Activated naive CD8-positive, alpha-beta T cell treated with anti-CD3 and anti-CD28 coated beads, Interleukin-2, amount 50 U/mL, for 16 hours (primary cell): ENCODE measurements at regions not wholly inside any gene's neighbourhood (a gene's known extent, or its start where the extent isn't known, plus 50 kb on each side); places are given as distances from the start of the nearest gene placed in this dataset.

ENCODE experiments used
- DNase-seq: peaks from one replicate; pipeline ENCODE4 v3.0.0-alpha.2; 2020; ENCODE audit warnings: low read depth, low spot score

GRCh38 chr4:181529537-181529936 is 713.7 kb upstream of the TENM3 start:
- DNase-seq: no peak

DNA sequence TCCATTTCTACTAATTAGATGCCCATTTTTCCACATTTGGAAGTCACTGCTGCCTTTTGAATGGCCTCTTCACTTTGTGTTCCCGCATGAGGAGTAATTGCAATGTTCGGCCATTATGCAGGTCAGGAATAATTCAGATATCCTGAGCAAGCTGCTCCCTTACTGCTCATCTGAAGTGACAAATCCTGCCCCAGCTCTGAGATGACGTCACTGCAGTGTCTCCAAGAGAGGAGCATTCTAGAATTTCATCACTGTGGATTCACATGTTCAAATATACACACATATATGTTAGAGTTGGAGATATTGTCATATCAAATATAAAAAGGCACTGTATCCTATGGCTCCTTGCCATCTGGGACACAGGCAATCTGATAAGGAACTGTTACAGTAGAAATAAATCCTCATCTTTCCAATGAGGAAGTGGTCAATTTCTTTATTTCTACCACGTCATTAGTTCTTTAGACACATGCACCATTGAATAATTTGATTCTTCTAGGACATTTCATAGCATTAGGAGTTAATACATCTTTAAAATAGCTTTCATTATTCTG is 706.9 kb upstream of the TENM3 start:
- DNase-seq: no peak

DNA sequence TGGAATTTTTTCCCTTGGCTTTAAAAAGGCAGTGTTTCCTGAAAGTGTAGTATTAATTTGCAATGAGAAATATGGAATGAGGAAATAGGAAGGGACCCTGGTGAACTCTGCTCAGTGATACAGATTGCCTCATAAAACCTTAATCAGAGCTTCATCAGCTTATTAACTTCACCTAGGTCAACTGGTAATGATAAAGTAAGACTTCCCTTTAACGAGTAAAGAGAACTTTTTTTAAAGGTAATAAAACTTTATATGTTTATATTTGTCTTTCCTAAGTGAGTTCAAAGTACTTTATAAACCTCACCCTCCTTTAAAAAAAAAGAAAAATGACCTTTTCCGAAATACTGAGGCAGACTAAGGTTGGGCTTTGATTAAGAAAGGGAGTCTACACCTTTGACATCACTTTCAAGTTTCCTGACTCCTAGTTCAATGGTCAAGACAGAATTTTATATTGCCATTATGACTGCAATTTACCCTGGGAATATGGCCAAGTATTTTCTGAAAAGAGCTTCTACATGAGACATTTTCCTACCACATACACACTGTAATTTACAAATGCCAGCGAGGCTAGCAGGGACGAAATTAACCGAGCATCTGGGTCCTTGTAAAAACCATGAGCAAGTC is 706.3 kb upstream of the TENM3 start:
- DNase-seq: no peak

- no peak for DNase-seq
Observed at GRCh38 chr4:181538431-181538830, 704.8 kb upstream of the TENM3 start.

- DNase-seq: no peak
Observed at GRCh38 chr4:181541396-181541795, 701.8 kb upstream of the TENM3 start.

GRCh38 chr4:181548873-181549575 is 694.2 kb upstream of the TENM3 start:
- no peak for DNase-seq

DNA sequence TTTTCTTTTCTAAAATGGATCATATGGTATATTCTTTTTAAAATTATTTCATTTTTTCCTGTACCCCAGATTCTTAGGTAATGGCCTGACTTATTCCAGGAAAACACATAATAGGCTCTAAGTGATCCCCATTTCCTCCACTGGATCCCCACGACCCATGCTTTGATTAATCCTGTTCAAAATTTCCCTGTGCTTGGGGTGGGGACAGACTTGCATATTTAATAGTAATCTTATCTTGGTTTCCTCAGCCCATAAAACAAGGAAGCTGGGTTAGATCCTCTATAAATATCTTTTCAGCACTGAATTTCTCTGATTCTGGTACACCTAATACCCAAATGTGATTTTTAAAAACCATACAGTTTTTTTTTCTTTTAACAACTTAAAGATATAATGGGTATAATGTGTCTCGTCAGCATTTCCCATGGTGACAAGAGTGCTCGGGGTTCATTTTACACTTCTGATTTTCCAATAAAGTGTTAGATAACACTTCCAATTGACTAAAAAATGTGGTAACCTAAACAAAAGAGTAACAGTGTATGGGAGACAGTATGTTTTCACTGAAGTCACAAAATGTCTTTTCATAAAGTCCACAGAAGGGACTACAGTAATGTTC is 693.5 kb upstream of the TENM3 start:
- no peak for DNase-seq

DNA sequence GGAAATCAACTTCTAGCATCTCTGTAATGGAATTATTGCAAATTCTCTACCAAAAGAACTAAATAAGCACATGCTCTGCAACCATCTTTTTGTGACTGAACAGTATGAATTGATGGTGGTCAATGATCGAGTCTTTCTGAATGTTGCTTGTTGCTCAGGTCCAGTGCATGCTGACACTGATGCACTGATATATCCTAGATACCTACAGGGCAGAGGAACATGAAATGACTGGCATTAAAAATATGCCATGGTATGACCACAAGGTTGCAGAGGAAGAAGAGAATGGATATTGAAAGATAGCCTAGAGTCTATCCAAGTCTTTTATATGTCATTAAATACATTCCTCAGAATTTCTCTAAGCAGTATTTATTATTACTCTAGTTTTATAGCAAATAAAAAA is 692.8 kb upstream of the TENM3 start:
- no peak for DNase-seq

GRCh38 chr4:181559637-181560036 is 683.6 kb upstream of the TENM3 start:
- no peak for DNase-seq

- DNase-seq: no peak
Observed at GRCh38 chr4:181562399-181562798, 680.8 kb upstream of the TENM3 start.

GRCh38 chr4:181564625-181565024 is 678.6 kb upstream of the TENM3 start:
- no peak for DNase-seq

- DNase-seq: no peak
Observed at GRCh38 chr4:181566490-181566889, 676.7 kb upstream of the TENM3 start.

DNA sequence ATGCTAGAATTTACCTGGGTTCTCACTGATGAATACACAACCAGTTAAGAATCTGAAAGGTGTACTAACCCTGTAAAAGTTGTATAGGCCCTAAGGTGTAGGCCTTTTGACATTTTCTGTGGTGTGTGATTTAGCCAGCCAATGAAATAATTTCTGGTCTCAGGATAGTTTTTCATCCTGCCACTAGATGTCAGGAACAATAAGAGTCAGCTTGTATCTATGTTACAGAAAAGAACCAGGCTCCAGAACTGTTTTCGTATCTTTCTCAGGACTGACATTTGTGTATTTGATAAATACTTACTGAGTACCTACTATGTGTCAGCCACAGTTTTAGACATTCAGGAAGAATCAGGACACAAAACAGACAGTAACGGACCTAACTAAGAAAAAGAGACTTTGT is 673.6 kb upstream of the TENM3 start:
- DNase-seq: no peak

- no peak for DNase-seq
Observed at GRCh38 chr4:181578911-181579310, 664.3 kb upstream of the TENM3 start.

GRCh38 chr4:181579486-181579885 is 663.7 kb upstream of the TENM3 start:
- no peak for DNase-seq

DNA sequence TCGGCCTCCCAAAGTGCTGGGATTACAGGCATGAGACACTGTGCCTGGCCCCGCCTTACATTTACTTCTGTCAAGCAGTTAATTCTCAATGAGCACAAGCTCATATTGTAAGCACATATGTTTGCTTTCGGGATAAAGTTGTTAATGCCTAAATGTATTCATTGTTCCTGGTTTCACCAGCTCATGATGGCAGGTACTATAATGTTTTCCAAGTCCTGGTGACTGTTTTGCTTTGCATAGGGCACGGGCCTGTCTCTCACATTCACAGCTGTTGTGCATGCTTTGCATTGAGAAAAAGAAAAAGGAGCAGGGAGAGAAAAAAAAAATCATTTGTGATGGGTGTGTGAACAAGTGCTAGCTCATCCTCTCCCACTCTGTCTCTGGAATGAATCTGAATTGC is 661.2 kb upstream of the TENM3 start:
- DNase-seq: no peak

- DNase-seq: no peak
Observed at GRCh38 chr4:181582595-181582994, 660.6 kb upstream of the TENM3 start.

GRCh38 chr4:181588733-181589302 is 654.4 kb upstream of the TENM3 start:
- no peak for DNase-seq

DNA sequence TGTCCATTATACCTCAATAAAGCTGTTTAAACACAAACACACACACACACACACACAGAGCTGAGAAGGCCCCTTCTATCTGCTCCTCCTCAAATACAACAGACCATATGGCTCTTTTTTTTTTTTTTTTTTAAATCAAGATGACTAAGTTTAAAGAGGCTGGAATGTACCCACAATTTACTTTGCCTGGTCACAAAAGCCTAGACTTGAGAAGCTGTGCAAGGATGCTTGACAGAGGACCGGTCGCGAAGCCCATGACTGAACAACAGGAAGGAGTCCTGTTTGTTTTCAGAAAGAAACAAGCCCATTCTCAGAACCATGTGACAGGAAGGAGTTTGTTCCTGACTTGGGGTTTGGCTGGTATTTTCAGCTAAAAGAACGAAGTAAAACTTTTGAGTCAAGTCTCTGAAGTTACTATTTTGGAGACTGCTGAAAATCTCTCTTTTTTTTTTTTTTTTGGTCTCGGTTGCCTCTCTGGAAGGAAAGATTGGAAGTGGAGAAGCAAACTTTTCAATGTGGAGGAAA is 650.9 kb upstream of the TENM3 start:
- no peak for DNase-seq

DNA sequence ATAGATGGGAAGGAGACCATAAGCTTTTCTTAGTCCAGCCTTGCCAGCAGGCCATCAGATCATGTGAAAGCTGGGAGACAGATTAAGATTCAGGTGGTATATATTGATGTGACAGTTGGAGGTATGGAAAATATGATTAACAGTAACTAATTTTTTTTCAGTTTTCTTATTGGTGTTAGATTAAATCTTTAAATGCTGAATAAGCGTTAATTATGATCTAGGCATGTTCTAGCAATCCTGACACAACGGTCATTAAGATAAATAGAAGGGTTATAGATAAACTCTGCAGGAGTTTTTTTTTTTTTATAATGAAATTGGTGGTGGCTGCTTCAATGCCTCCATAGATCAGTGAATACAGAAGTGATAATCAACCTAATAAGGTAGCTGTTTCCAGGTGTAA is 649.5 kb upstream of the TENM3 start:
- no peak for DNase-seq

- DNase-seq: no peak
Observed at GRCh38 chr4:181594188-181594587, 649.0 kb upstream of the TENM3 start.

DNA sequence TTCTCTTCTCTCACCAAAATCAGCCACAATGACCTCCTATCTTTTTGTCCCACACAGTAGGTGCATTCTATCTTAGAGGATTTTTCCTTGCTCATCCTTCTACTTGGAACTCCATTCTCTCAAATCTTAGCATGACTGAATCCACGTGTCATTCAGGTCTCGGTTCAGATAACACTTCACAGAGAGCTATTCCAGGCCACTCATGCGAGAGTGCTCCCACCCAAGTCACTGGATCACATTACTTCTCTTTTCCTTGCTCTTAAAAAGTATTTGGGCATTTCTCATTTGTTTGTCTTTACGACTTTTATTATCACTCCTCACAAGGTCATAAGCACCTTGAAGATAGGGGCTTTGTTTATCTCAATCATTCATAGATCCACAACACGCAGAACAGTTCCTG is 647.5 kb upstream of the TENM3 start:
- DNase-seq: no peak
